B cell (primary cell): ENCODE measurements at regions not wholly inside any gene's neighbourhood (a gene's known extent, or its start where the extent isn't known, plus 50 kb on each side); places are given as distances from the start of the nearest gene placed in this dataset.

Source experiments
- EZH2 ChIP-seq: IDR thresholded peaks from 2 replicates; pipeline ENCODE4 v1.6.1; 2012; ENCODE audit warnings: borderline replicate concordance, low read depth, mild to moderate bottlenecking, moderate library complexity, low read length; ENCODE audit not compliant: insufficient read depth, poor library complexity, severe bottlenecking
- TF ChIP-seq, protein P1 (sequence below): fragments of 200-600 bp; IDR thresholded peaks from one replicate; pipeline ENCODE4 v1.8.0; 2022; ENCODE audit warnings: antibody characterized with exemption, mild to moderate bottlenecking

- no peak for TF ChIP-seq EZH2
- TF ChIP-seq, protein P1, sequence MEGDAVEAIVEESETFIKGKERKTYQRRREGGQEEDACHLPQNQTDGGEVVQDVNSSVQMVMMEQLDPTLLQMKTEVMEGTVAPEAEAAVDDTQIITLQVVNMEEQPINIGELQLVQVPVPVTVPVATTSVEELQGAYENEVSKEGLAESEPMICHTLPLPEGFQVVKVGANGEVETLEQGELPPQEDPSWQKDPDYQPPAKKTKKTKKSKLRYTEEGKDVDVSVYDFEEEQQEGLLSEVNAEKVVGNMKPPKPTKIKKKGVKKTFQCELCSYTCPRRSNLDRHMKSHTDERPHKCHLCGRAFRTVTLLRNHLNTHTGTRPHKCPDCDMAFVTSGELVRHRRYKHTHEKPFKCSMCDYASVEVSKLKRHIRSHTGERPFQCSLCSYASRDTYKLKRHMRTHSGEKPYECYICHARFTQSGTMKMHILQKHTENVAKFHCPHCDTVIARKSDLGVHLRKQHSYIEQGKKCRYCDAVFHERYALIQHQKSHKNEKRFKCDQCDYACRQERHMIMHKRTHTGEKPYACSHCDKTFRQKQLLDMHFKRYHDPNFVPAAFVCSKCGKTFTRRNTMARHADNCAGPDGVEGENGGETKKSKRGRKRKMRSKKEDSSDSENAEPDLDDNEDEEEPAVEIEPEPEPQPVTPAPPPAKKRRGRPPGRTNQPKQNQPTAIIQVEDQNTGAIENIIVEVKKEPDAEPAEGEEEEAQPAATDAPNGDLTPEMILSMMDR, result no peak
These were observed 567.1 kb downstream of the PTPRC start for GRCh38 chr1:199205740-199206441.
